Kidney epithelial cell (primary cell): ENCODE measurements at regions not wholly inside any gene's neighbourhood (a gene's known extent, or its start where the extent isn't known, plus 50 kb on each side); places are given as distances from the start of the nearest gene placed in this dataset.

Experiments used
- DNase-seq: peaks from one replicate; pipeline ENCODE4 v3.0.0-alpha.2; 2010; ENCODE audit warnings: low read depth
- H3K27me3 ChIP-seq: 2 replicates; pipeline ENCODE4 v1.6.0; 2011; ENCODE audit warnings: low read length; ENCODE audit not compliant: control insufficient read depth, insufficient read depth
- H3K36me3 ChIP-seq: 2 replicates; pipeline ENCODE4 v1.5.1; 2011; ENCODE audit warnings: low read length; ENCODE audit not compliant: control insufficient read depth, insufficient read depth
- H3K4me3 ChIP-seq: 2 replicates; pipeline ENCODE4 v1.5.1; 2011; ENCODE audit warnings: low read depth, mild to moderate bottlenecking, control low read depth, low read length
- TF ChIP-seq, protein P1 (sequence below): IDR thresholded peaks from 2 replicates; pipeline ENCODE4 v1.5.1; 2011; ENCODE audit warnings: mild to moderate bottlenecking, moderate library complexity, low read length, control low read depth, inconsistent platforms; ENCODE audit not compliant: insufficient read depth, poor library complexity, severe bottlenecking

DNA sequence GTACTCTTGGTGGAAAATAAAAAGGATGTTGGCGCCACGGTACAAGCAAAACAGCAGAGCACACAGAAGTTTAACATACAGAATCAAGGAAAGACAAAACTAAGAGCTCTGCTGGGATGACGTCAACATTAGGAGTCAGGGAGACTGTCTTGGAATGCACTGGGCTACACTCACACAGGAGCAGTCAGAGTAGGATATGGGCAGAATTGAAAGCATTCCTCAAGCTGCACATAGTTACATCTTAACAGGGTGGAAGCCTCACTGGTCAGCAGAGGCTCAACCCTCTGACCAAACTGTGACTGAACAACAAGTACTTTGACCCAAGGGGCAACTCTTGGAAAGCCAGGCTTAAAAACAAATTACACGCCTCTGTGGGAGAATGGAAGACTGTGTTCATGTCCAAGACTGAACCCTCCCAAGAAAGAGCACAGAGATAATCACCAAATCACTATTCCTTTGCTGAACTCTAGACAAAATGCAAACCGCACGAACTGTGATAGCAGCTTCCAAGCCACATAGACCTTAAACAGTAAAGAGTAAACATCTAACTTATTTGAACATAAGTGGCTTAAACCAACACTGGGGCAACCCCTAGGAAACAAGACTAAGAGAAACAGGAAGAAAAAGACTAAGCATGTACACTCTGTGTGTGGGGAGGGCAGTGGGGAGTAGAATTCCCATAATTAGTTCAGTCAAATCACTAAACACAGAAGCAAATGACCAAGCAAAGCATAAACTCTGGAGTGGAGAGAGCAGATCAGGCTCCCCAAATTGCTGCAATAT lies 772.7 kb downstream of the PRELID2 start:
- H3K36me3 ChIP-seq = no peaks in the 10 kb centered on the region
- H3K27me3 ChIP-seq = no peaks in the 10 kb centered on the region
- TF ChIP-seq, protein P1, sequence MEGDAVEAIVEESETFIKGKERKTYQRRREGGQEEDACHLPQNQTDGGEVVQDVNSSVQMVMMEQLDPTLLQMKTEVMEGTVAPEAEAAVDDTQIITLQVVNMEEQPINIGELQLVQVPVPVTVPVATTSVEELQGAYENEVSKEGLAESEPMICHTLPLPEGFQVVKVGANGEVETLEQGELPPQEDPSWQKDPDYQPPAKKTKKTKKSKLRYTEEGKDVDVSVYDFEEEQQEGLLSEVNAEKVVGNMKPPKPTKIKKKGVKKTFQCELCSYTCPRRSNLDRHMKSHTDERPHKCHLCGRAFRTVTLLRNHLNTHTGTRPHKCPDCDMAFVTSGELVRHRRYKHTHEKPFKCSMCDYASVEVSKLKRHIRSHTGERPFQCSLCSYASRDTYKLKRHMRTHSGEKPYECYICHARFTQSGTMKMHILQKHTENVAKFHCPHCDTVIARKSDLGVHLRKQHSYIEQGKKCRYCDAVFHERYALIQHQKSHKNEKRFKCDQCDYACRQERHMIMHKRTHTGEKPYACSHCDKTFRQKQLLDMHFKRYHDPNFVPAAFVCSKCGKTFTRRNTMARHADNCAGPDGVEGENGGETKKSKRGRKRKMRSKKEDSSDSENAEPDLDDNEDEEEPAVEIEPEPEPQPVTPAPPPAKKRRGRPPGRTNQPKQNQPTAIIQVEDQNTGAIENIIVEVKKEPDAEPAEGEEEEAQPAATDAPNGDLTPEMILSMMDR = no peak
- no peak for DNase-seq
- H3K4me3 ChIP-seq = no peak overlapping the region

DNA sequence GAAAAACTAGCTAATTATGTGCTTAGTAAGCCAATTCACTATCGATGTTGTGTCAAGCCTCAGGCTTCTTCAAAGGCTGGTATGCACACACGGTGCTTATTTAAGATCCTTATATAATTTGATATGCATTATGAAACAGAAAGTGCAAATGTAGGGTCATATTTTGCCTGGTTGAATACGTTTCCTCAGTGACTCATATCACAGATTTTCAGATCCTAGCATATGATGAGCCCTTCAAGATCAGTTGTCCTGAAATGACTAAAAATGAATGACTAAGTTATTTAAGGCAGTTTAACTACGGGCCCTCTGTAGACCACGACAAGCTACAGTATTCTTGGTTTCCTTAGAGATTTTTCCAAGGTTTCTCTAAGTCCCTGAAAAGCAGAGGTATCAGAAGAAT lies 778.3 kb downstream of the PRELID2 start:
- H3K4me3 ChIP-seq = no peak overlapping the region
- H3K36me3 ChIP-seq = no peaks in the 10 kb centered on the region
- DNase-seq = no peak
- no peaks in the 10 kb centered on the region for H3K27me3 ChIP-seq
- TF ChIP-seq, protein P1 = no peak

DNA sequence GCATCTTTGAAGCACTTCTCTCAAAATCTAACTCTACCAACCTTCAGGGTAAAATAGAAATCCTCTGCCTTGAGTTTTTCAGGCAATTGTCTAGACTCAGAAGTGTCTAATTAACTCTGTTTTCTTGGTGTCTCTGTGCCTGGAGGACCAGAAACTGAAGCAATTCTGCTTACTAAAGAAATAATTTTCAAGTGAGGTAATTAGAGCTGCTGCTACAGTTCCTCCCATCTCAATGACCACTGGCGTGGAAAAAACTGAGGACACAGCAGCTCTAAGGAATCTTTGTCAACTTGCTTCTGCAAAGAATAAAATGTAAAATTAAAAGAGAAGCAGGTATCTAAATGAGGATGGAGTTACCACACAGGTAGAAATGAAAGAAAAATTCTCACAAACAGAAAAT lies 785.0 kb downstream of the PRELID2 start:
- DNase-seq = no peak
- H3K27me3 ChIP-seq = no peaks in the 10 kb centered on the region
- TF ChIP-seq, protein P1 = no peak
- H3K4me3 ChIP-seq = no peak overlapping the region
- no peaks in the 10 kb centered on the region for H3K36me3 ChIP-seq

DNA sequence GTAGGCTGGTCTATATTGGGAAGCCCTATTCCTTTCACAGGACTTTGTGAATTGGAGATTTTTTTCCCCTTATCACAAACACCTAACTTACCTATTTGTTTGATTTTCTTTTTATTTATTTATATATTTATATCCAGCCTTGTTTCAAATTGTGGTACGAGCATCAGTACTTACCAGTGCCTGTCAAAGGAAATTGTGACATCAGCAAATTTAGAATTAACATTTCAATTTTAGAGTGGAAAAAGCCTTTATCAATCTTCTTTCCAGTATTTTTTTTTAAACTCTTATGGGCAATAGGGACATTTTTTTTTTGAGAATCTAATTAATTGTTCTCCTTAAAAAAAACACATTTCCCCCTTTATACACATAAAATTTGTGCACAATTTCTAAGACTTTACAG lies 790.2 kb downstream of the PRELID2 start:
- H3K27me3 ChIP-seq = no peaks in the 10 kb centered on the region
- TF ChIP-seq, protein P1 = no peak
- DNase-seq = no peak
- no peaks in the 10 kb centered on the region for H3K36me3 ChIP-seq
- H3K4me3 ChIP-seq = no peak overlapping the region

DNA sequence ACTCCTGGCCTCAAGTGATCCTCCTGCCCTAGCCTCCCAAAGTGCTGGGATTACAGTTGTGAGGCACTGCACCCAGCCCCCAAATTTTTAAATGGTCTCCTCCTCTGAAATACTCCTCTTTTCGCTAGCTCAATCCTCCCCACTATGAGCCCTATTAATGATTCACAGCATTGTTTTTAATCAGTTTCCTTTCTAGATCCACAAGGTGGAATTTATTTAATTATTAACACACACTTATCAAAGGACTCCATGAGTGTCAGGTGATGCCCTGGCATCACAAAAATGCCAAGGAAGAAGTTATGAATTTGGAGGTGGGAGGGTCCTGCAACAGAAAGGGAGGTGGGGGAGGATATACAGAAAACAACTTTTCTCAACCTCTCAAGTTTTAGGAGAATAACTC lies 806.5 kb downstream of the PRELID2 start:
- Histone ChIP-seq H3K36me3 (no peaks in the 10 kb centered on the region), H3K4me3 (no peak overlapping the region), H3K27me3 (no peaks in the 10 kb centered on the region)
- DNase-seq = peak; percentile 7
- TF ChIP-seq, protein P1 = no peak

DNA sequence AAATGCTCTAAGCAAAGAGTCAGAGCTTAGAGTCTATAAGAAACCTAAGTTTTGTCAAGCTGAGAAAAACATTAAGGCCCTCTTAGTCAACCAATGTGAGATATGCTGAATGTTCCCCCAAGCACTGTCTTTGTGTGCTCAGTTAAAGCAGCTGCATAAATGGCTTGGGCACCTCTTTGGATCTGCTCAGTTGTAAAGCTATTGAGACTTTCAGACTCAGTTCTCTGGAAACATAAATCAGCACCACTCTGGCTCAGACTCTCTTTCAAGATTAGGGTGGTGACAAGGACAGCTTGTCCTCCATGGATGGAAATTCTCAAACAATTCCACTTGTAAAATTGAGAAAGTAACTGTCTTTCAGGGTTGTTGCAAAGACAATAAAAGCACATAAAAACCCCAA lies 807.9 kb downstream of the PRELID2 start:
- no peak overlapping the region for H3K4me3 ChIP-seq
- no peaks in the 10 kb centered on the region for H3K36me3 ChIP-seq
- TF ChIP-seq, protein P1 = no peak
- H3K27me3 ChIP-seq = no peaks in the 10 kb centered on the region
- no peak for DNase-seq
